Endothelial cell of umbilical vein (primary cell): ENCODE measurements at regions not wholly inside any gene's neighbourhood (a gene's known extent, or its start where the extent isn't known, plus 50 kb on each side); places are given as distances from the start of the nearest gene placed in this dataset.

Source experiments
- BruUV-seq: library from RNA; stranded (reverse); fragments of 400-500 nt; replicated peaks from 2 replicates; lab custom pipeline; 2021; lab: Mats Ljungman, UMichigan
- CTCF ChIA-PET: fragments of 300-600, 350-600 bp; sonication (Branson Sonifier 250); formaldehyde crosslinking; loops from one replicate; lab custom pipeline; 2021; ENCODE audit warnings: antibody characterized with exemption, inconsistent platforms; lab: Charles Lee
- POLR2A ChIA-PET: fragments of 300-600, 350-600 bp; sonication (Branson Sonifier 250); formaldehyde crosslinking; loops from one replicate; lab custom pipeline; 2021; ENCODE audit warnings: antibody characterized with exemption, inconsistent platforms; lab: Charles Lee
- DNase-seq: peaks from one replicate; pipeline ENCODE4 v3.0.0-alpha.2; 2011; ENCODE audit warnings: low read depth, low spot score
- FAIRE-seq: peaks from 2 replicates; lab custom pipeline; 2011; peaks lifted over from hg19 to GRCh38; lab: Jason Lieb, UNC
- H2AFZ ChIP-seq: 2 replicates; pipeline ENCODE4 v1.6.0; 2012; ENCODE audit warnings: low read depth, low read length, control low read depth, inconsistent platforms
- H3K27ac ChIP-seq: 2 replicates; pipeline ENCODE4 v1.5.1; 2011; ENCODE audit warnings: low read depth, mild to moderate bottlenecking, control low read depth, low read length, moderate library complexity; ENCODE audit not compliant: insufficient read depth
- H3K27me3 ChIP-seq, 2 experiments: 2 replicates each; pipeline versions ENCODE4 v1.6.0 to v1.6.1; 2011; ENCODE audit warnings: low read length in 2 of 2, mixed read lengths in 1 of 2; ENCODE audit not compliant: control insufficient read depth in 2 of 2, insufficient read depth in 2 of 2
- H3K36me3 ChIP-seq, 2 experiments: 2 replicates in 1 of 2; 3 replicates in 1 of 2; pipeline ENCODE4 v1.5.1; 2011; ENCODE audit warnings: low read length in 2 of 2, mild to moderate bottlenecking in 1 of 2, moderate library complexity in 1 of 2; ENCODE audit not compliant: control insufficient read depth in 2 of 2, insufficient read depth in 2 of 2; ENCODE audit errors: extremely low read depth in 1 of 2
- H3K4me1 ChIP-seq: 3 replicates; pipeline ENCODE4 v1.5.1; 2011; ENCODE audit warnings: mild to moderate bottlenecking, low read length; ENCODE audit not compliant: control insufficient read depth, insufficient read depth; ENCODE audit errors: extremely low read depth
- H3K4me2 ChIP-seq: 2 replicates; pipeline ENCODE4 v1.6.1; 2011; ENCODE audit warnings: low read length, control low read depth, mixed read lengths; ENCODE audit not compliant: insufficient read depth
- H3K4me3 ChIP-seq, 3 experiments: fragments of 200-600 bp in 1 of 3; sonication (generic), shearing (Covaris generic) in 1 of 3; replicated peaks in 1 of 3; 2 replicates each; pipeline ENCODE4 v1.5.1; 2011 to 2016; ENCODE audit warnings: control low read depth in 3 of 3, low read length in 3 of 3, mild to moderate bottlenecking in 2 of 3, inconsistent platforms in 1 of 3, low read depth in 1 of 3, moderate library complexity in 1 of 3; ENCODE audit not compliant: insufficient read depth in 1 of 3
- H3K79me2 ChIP-seq: 2 replicates; pipeline ENCODE4 v1.6.0; 2012; ENCODE audit warnings: low read length, inconsistent platforms; ENCODE audit not compliant: control insufficient read depth, insufficient read depth
- H3K9ac ChIP-seq: replicated peaks from 2 replicates; pipeline ENCODE3; 2011; ENCODE audit warnings: low read length, control low read depth; ENCODE audit not compliant: insufficient read depth; ENCODE audit errors: extremely low read depth
- H3K9me1 ChIP-seq: replicated peaks from 3 replicates; pipeline ENCODE4 v1.6.0; 2011; ENCODE audit warnings: mild to moderate bottlenecking, low read length; ENCODE audit not compliant: control insufficient read depth, insufficient read depth; ENCODE audit errors: extremely low read depth
- H3K9me3 ChIP-seq: replicated peaks from 2 replicates; pipeline ENCODE4 v1.5.1; 2012; ENCODE audit warnings: low read length, inconsistent platforms; ENCODE audit not compliant: control insufficient read depth, insufficient read depth
- H4K20me1 ChIP-seq: replicated peaks from 2 replicates; pipeline ENCODE3; 2011; ENCODE audit warnings: mild to moderate bottlenecking, low read length; ENCODE audit not compliant: control insufficient read depth, insufficient read depth; ENCODE audit errors: extremely low read depth
- CTCF ChIP-seq, 2 donors: IDR thresholded peaks; 1 replicate in 1 of 2; 2 replicates in 1 of 2; pipeline ENCODE4 v1.5.1; 2011; ENCODE audit warnings: low read length in 2 of 2, mild to moderate bottlenecking in 2 of 2, moderate library complexity in 2 of 2, control low read depth in 1 of 2, inconsistent platforms in 1 of 2, low read depth in 1 of 2; ENCODE audit not compliant: insufficient read depth in 1 of 2; ENCODE audit errors: extremely low read depth in 1 of 2
- EZH2 ChIP-seq: IDR thresholded peaks from 2 replicates; pipeline ENCODE4 v1.6.1; 2012; ENCODE audit warnings: borderline replicate concordance, low read depth, mild to moderate bottlenecking, moderate library complexity, low read length, inconsistent platforms; ENCODE audit not compliant: severe bottlenecking
- FOS ChIP-seq: IDR thresholded peaks from 2 replicates; pipeline ENCODE4 v1.6.1; 2011; ENCODE audit warnings: mild to moderate bottlenecking, low read length, moderate library complexity, borderline replicate concordance; ENCODE audit not compliant: insufficient read depth
- GATA2 ChIP-seq: IDR thresholded peaks from 2 replicates; pipeline ENCODE4 v1.7.0; 2011; ENCODE audit warnings: low read depth, mild to moderate bottlenecking, moderate library complexity, mixed read lengths, low read length; ENCODE audit not compliant: insufficient read length, insufficient read depth
- JUN ChIP-seq: IDR thresholded peaks from 2 replicates; pipeline ENCODE4 v1.6.1; 2011; ENCODE audit warnings: borderline replicate concordance, low read depth; ENCODE audit not compliant: insufficient read length, insufficient read depth
- MAX ChIP-seq: IDR thresholded peaks from 2 replicates; pipeline ENCODE4 v1.6.1; 2011; ENCODE audit not compliant: insufficient read depth, insufficient read length
- MYC ChIP-seq: IDR thresholded peaks from one replicate; pipeline ENCODE4 v1.6.1; 2011; ENCODE audit warnings: mild to moderate bottlenecking, low read depth, low read length
- POLR2A ChIP-seq: IDR thresholded peaks from 2 replicates; pipeline ENCODE4 v1.6.1; 2012; ENCODE audit warnings: low read depth, mild to moderate bottlenecking, control low read depth, low read length
- POLR2AphosphoS5 ChIP-seq: IDR thresholded peaks from 2 replicates; pipeline ENCODE4 v1.6.1; 2012; ENCODE audit warnings: low read depth, mild to moderate bottlenecking, control low read depth, low read length, moderate library complexity; ENCODE audit not compliant: insufficient read depth
- dilution Hi-C: fragments of 300-500 bp; cut with MboI; formaldehyde crosslinking; loops from one replicate; pipeline ENCODE4 v1.15.0; 2019; ENCODE audit warnings: low sequenced_read_pairs; ENCODE audit not compliant: extremely low pct_ligation_motif_present
- intact Hi-C: fragments of 100-400 bp; cut with micrococcal nuclease; formaldehyde crosslinking; loops from one replicate; pipeline ENCODE4 v1.10.0; 2022

GRCh38 chr15:93449798-93450197 is 360.8 kb upstream of the RGMA start:
- Histone ChIP-seq H2AFZ (no peak overlapping the region), H3K4me1 (no peaks in the 10 kb centered on the region), H3K9ac (no peak overlapping the region), H3K4me3 (no peak overlapping the region), H3K4me2 (no peak overlapping the region), H3K79me2 (no peaks in the 10 kb centered on the region), H3K9me1 (no peaks in the 10 kb centered on the region), H4K20me1 (no peaks in the 10 kb centered on the region), H3K36me3 (no peaks in the 10 kb centered on the region), H3K27me3 (no peaks in the 10 kb centered on the region), H3K27ac (no peak overlapping the region), H3K9me3 (no peaks in the 10 kb centered on the region)
- DNase-seq (no peak), FAIRE-seq (no peak)
- dilution Hi-C loops, result no loop called here
- intact Hi-C loops, result no loop called here
- no TSS peak for BruUV-seq
- ChIA-PET CTCF (no interaction called here), POLR2A (no interaction called here)
- TF ChIP-seq POLR2AphosphoS5 (no peak), FOS (no peak), CTCF (IDR thresholded peaks at IDR 0.05; ENCODE audit: extremely low read depth in 1 of 2, insufficient read depth in 1 of 2, low read depth in 1 of 2, low read length in 2 of 2) (no peak), EZH2 (no peak), MYC (no peak), GATA2 (no peak), MAX (no peak), POLR2A (no peak), JUN (no peak)
